IPS-NIHi11 (cell line): ENCODE measurements at regions not wholly inside any gene's neighbourhood (a gene's known extent, or its start where the extent isn't known, plus 50 kb on each side); places are given as distances from the start of the nearest gene placed in this dataset.

Experiments
- DNase-seq: peaks from one replicate; pipeline ENCODE4 v3.0.0; 2012; ENCODE audit warnings: mixed read lengths, low spot score

- DNase-seq: no peak
These were observed 326.4 kb downstream of the SLITRK2 start for GRCh38 chrX:146144039-146144438.

- DNase-seq: no peak
These were observed 336.6 kb downstream of the SLITRK2 start for GRCh38 chrX:146154191-146154590.

GRCh38 chrX:146160443-146161203, 343.0 kb downstream of the SLITRK2 start:
- DNase-seq: no peak

- no peak for DNase-seq
These were observed 356.1 kb downstream of the SLITRK2 start for GRCh38 chrX:146173742-146174141.

- DNase-seq: no peak
These were observed 364.2 kb downstream of the SLITRK2 start for GRCh38 chrX:146181858-146182257.

- DNase-seq: no peak
These were observed 368.9 kb downstream of the SLITRK2 start for GRCh38 chrX:146186540-146186939.

- no peak for DNase-seq
These were observed 371.7 kb downstream of the SLITRK2 start for GRCh38 chrX:146189371-146189770.

- DNase-seq: no peak
These were observed 391.2 kb downstream of the SLITRK2 start for GRCh38 chrX:146208821-146209220.

GRCh38 chrX:146224442-146224841, 406.8 kb downstream of the SLITRK2 start:
- peak; percentile 11 for DNase-seq

- no peak for DNase-seq
These were observed 420.5 kb downstream of the SLITRK2 start for GRCh38 chrX:146238173-146238572.

GRCh38 chrX:146241902-146242301, 424.3 kb downstream of the SLITRK2 start:
- no peak for DNase-seq

GRCh38 chrX:146243041-146243440, 425.4 kb downstream of the SLITRK2 start:
- DNase-seq: no peak

- DNase-seq: no peak
These were observed 441.6 kb downstream of the SLITRK2 start for GRCh38 chrX:146259207-146259606.

GRCh38 chrX:146264763-146265375, 447.2 kb downstream of the SLITRK2 start:
- no peak for DNase-seq

- no peak for DNase-seq
These were observed 460.8 kb downstream of the SLITRK2 start for GRCh38 chrX:146278381-146278780.
